ENCODE measurements at regions not wholly inside any gene's neighbourhood (a gene's known extent, or its start where the extent isn't known, plus 50 kb on each side); places are given as distances from the start of the nearest gene placed in this dataset.

DNA sequence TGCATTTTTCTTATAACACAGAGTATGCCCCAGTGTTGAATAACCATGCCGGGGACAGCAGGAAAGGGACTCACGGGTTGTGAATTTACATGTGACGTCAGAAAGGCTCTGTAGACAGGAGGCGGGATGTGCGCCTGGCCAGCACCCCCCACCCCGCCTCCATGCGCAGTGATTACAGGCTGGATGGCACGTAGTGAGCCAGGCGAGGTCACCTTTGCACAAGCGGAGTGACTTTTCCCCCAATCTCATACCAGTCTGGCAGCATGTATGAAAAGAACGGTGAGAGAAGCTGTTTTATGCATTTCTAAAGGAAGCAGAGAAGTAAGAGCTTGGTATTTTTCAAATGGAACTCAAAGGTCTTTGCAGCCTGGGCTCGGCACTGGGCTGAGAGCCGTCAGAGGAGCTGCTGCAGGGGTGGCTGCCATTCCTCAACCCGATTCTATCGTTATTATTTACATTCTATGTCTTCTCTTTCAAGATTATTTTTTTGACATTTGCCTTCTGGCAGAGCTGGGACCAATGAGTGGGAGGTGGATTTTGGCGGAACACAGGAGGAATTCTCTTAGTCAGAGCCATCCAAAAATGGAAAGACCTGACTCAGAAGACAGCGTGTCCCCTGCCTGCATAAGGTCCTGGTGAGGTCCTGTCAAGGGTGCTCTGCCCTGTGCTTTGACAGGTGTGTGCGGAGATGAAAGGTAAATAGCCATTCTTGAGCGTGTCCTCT, 115.6 kb upstream of the SLC45A1 start (continued):
- TF ChIP-seq, protein P1, sequence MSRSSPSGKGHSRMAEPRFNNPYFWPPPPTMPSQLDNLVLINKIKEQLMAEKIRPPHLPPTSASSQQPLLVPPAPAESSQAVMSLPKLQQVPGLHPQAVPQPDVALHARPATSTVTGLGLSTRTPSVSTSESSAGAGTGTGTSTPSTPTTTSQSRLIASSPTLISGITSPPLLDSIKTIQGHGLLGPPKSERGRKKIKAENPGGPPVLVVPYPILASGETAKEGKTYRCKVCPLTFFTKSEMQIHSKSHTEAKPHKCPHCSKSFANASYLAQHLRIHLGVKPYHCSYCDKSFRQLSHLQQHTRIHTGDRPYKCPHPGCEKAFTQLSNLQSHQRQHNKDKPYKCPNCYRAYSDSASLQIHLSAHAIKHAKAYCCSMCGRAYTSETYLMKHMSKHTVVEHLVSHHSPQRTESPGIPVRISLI (CRISPR knock-in tag; IDR thresholded peaks at IDR 0.05; ENCODE audit: borderline replicate concordance), result peak; percentile 30; the same call in 1 of the 2 replicates
- TF ChIP-seq, protein P2, sequence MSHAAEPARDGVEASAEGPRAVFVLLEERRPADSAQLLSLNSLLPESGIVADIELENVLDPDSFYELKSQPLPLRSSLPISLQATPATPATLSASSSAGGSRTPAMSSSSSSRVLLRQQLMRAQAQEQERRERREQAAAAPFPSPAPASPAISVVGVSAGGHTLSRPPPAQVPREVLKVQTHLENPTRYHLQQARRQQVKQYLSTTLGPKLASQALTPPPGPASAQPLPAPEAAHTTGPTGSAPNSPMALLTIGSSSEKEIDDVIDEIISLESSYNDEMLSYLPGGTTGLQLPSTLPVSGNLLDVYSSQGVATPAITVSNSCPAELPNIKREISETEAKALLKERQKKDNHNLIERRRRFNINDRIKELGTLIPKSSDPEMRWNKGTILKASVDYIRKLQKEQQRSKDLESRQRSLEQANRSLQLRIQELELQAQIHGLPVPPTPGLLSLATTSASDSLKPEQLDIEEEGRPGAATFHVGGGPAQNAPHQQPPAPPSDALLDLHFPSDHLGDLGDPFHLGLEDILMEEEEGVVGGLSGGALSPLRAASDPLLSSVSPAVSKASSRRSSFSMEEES (CRISPR knock-in tag; IDR thresholded peaks at IDR 0.05), result peak; percentile 45; the same call in 1 of the 2 replicates
- TF ChIP-seq ZNF605 (CRISPR knock-in tag; IDR thresholded peaks at IDR 0.05) (peak; percentile 59; the same call in 1 of the 2 replicates), ZBTB38 (CRISPR knock-in tag; IDR thresholded peaks at IDR 0.05) (peak; percentile 82), KDM3A (CRISPR knock-in tag; IDR thresholded peaks at IDR 0.05; ENCODE audit: low read depth) (no peak), ZNF737 (CRISPR knock-in tag; IDR thresholded peaks at IDR 0.05; ENCODE audit: borderline replicate concordance) (no peak), NFKBIZ (CRISPR knock-in tag; IDR thresholded peaks at IDR 0.05) (no peak), HOXA3 (CRISPR knock-in tag; IDR thresholded peaks at IDR 0.05) (peak; percentile 93), HOXA9 (CRISPR knock-in tag; IDR thresholded peaks at IDR 0.05; ENCODE audit: borderline replicate concordance) (no peak), ZNF143 (CRISPR knock-in tag; IDR thresholded peaks at IDR 0.05) (no peak), CAMTA2 (CRISPR knock-in tag; IDR thresholded peaks at IDR 0.05; ENCODE audit: borderline replicate concordance) (no peak), BORCS8-MEF2B (CRISPR knock-in tag; IDR thresholded peaks at IDR 0.05) (no peak), CBX5 (CRISPR knock-in tag; IDR thresholded peaks at IDR 0.05; ENCODE audit: borderline replicate concordance) (no peak), NPAS2 (CRISPR knock-in tag; IDR thresholded peaks at IDR 0.05; ENCODE audit: borderline replicate concordance) (no peak), SIN3B (IDR thresholded peaks at IDR 0.05; ENCODE audit: low read length) (no peak)
- TF ChIP-seq, protein P3, sequence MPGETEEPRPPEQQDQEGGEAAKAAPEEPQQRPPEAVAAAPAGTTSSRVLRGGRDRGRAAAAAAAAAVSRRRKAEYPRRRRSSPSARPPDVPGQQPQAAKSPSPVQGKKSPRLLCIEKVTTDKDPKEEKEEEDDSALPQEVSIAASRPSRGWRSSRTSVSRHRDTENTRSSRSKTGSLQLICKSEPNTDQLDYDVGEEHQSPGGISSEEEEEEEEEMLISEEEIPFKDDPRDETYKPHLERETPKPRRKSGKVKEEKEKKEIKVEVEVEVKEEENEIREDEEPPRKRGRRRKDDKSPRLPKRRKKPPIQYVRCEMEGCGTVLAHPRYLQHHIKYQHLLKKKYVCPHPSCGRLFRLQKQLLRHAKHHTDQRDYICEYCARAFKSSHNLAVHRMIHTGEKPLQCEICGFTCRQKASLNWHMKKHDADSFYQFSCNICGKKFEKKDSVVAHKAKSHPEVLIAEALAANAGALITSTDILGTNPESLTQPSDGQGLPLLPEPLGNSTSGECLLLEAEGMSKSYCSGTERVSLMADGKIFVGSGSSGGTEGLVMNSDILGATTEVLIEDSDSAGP (CRISPR knock-in tag; IDR thresholded peaks at IDR 0.05; ENCODE audit: borderline replicate concordance), result peak; percentile 15; the same call in 1 of the 2 replicates
- TF ChIP-seq, protein P4, sequence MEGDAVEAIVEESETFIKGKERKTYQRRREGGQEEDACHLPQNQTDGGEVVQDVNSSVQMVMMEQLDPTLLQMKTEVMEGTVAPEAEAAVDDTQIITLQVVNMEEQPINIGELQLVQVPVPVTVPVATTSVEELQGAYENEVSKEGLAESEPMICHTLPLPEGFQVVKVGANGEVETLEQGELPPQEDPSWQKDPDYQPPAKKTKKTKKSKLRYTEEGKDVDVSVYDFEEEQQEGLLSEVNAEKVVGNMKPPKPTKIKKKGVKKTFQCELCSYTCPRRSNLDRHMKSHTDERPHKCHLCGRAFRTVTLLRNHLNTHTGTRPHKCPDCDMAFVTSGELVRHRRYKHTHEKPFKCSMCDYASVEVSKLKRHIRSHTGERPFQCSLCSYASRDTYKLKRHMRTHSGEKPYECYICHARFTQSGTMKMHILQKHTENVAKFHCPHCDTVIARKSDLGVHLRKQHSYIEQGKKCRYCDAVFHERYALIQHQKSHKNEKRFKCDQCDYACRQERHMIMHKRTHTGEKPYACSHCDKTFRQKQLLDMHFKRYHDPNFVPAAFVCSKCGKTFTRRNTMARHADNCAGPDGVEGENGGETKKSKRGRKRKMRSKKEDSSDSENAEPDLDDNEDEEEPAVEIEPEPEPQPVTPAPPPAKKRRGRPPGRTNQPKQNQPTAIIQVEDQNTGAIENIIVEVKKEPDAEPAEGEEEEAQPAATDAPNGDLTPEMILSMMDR (CRISPR knock-in tag; IDR thresholded peaks at IDR 0.05), result peak; percentile 36; the same call in 1 of the 2 replicates
- TF ChIP-seq, protein P5, sequence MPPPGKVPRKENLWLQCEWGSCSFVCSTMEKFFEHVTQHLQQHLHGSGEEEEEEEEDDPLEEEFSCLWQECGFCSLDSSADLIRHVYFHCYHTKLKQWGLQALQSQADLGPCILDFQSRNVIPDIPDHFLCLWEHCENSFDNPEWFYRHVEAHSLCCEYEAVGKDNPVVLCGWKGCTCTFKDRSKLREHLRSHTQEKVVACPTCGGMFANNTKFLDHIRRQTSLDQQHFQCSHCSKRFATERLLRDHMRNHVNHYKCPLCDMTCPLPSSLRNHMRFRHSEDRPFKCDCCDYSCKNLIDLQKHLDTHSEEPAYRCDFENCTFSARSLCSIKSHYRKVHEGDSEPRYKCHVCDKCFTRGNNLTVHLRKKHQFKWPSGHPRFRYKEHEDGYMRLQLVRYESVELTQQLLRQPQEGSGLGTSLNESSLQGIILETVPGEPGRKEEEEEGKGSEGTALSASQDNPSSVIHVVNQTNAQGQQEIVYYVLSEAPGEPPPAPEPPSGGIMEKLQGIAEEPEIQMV (CRISPR knock-in tag; IDR thresholded peaks at IDR 0.05; ENCODE audit: low read depth), result no peak
- TF ChIP-seq, protein P6, sequence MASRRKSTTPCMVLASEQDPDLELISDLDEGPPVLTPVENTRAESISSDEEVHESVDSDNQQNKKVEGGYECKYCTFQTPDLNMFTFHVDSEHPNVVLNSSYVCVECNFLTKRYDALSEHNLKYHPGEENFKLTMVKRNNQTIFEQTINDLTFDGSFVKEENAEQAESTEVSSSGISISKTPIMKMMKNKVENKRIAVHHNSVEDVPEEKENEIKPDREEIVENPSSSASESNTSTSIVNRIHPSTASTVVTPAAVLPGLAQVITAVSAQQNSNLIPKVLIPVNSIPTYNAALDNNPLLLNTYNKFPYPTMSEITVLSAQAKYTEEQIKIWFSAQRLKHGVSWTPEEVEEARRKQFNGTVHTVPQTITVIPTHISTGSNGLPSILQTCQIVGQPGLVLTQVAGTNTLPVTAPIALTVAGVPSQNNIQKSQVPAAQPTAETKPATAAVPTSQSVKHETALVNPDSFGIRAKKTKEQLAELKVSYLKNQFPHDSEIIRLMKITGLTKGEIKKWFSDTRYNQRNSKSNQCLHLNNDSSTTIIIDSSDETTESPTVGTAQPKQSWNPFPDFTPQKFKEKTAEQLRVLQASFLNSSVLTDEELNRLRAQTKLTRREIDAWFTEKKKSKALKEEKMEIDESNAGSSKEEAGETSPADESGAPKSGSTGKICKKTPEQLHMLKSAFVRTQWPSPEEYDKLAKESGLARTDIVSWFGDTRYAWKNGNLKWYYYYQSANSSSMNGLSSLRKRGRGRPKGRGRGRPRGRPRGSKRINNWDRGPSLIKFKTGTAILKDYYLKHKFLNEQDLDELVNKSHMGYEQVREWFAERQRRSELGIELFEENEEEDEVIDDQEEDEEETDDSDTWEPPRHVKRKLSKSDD (CRISPR knock-in tag; IDR thresholded peaks at IDR 0.05; ENCODE audit: low read depth), result 0 out of 2 replicates have a peak, but pooled peaks have one; percentile 61
